HG03354 (cell line): ENCODE measurements at regions not wholly inside any gene's neighbourhood (a gene's known extent, or its start where the extent isn't known, plus 50 kb on each side); places are given as distances from the start of the nearest gene placed in this dataset.

ENCODE experiments used
- ATAC-seq: cut with Tn5 transposase; IDR thresholded peaks from one replicate; pipeline ENCODE4 v1.9.1; 2021; ENCODE audit warnings: mild to moderate bottlenecking; ENCODE audit not compliant: unreplicated experiment, poor library complexity, severe bottlenecking

- no peak for ATAC-seq
Observed at GRCh38 chr20:51196991-51197651, 174.2 kb upstream of the KCNG1 start.

DNA sequence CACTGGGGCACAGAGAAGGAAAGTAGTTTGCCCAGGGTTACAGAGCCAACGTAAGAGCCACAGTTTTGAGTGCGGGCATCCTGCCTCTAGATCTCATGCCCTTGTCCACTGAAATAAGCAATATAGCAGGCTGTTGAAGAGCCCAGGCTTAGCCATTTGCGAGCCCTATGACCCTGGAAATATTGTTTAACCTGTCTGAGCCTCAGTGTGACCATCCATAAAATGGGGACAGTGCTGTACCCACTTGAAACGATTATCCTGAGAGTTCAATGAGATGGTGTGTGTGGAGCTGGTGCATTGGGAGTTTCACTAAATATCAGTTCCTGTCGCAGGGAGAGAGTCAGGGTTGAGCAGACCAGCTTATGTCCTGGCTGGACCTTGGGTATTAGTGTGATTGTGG, 173.1 kb upstream of the KCNG1 start:
- no peak for ATAC-seq

- ATAC-seq: no peak
Observed at GRCh38 chr20:51195419-51195901, 172.6 kb upstream of the KCNG1 start.

DNA sequence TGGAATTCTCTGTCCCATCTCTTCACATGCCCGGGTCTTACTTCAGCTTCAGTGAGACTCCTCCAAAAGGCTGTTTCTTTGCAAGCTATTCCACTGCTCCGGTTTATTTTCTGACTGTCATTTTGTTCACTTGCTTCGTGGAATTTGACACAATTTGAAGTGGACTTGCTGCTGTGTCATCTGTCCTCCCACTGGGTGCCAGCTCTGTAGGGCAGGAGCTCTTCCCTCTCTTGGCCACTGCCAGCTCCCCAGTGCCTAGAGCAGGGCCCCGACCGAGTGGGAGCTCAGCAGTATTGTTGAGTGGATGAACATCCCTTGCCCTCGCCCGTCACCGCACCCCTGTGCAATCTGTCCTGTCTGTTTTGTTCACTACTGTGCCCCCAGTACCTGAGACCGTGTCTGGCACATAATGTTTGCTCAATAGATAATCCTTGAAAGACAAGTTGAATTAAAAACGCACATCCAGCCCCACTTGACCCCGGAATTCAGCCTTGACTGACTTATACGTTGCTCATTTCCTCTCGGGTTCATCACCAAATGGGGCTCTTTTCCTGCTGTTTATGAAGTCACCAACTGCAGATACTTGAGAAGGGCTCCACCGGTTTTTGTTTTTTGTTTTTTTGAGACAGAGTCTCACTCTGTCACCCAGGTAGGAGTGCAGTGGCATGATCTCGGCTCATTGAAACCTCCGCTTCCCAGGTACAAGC, 170.3 kb upstream of the KCNG1 start:
- no peak for ATAC-seq

- no peak for ATAC-seq
Observed at GRCh38 chr20:51190783-51191180, 167.9 kb upstream of the KCNG1 start.

DNA sequence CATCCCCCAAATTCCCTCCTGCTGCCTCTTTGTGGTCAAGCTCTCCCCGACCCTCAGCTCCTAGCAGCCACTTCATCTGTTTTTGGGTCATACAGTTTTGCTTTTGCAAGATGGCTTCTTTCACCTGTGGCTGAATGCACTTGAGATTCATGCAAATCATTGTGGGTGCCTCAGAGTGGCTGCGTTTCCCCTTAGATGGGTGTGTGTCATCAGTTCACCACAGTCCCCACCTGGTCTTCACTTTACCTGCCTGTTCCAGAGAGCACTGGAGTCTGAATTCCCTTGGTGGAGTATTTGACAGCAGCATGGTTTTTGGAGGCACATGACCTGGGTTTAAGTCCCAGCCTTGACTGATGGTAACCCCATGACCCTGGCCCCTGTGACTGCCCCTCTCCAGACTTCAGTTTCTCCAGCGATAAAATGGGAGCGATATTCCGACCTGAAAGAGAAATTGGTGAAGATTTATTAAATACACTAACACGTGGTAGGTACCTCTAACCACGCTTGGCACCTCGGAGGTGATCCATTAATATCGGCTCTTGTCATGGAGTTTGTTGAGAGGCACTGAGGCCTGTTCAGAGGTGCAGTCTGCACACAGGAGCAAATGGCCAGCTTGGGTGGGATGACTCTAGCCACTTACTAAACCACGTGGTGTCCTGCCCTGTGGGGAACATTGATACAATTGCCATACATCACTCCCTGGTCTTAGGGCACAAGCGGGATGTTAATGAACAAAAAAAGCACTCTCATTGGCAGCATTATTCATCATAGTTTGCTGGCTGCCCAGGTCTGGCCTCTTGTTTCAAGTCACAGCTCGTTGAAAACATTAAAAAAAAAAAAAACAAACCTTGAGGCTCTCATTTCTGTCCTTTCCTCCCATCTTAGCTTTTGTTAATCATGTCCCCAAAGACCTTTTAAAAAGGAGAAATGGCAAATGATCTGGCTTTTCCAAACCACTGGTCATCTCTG, 167.2 kb upstream of the KCNG1 start:
- ATAC-seq: no peak

DNA sequence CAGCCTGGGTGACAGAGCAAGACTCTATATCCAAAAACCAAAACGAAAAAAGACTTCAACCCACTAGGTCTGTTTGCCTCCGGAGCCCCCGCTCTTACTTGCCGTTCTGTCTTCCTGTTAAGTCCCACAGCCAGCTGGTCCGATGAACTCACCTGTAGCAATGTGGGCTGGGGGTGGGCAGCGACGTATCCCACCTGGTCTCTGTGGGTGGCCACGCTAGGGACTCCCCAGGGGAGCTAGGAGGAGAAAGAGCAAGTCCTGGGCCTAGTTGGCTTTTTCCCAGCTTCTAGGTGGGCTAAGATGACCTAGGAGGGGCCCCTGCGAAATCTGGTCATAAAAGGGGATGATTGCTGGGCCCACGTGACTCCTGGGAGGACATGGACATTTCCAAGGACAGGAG, 166.0 kb upstream of the KCNG1 start:
- no peak for ATAC-seq

DNA sequence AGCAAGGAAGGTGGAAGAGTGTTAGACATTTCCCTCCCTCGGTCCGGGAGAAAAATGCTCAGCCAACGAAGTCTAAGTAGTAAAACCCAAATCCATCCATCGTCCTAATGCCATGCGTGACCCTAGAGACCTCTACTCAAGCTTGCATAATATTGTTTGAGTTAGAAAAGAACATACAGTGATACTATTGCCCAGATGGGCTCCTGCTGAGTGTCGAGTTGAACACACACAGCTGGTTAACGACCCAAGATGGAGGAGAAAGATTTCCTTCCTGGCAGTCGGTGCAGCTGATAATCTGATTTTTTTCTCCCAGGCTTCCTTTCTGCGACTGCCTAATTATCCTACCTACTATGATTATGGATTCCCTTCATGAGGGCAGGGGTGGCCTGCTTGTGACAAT, 164.4 kb upstream of the KCNG1 start:
- no peak for ATAC-seq

- ATAC-seq: no peak
Observed at GRCh38 chr20:51185861-51186260, 163.0 kb upstream of the KCNG1 start.

DNA sequence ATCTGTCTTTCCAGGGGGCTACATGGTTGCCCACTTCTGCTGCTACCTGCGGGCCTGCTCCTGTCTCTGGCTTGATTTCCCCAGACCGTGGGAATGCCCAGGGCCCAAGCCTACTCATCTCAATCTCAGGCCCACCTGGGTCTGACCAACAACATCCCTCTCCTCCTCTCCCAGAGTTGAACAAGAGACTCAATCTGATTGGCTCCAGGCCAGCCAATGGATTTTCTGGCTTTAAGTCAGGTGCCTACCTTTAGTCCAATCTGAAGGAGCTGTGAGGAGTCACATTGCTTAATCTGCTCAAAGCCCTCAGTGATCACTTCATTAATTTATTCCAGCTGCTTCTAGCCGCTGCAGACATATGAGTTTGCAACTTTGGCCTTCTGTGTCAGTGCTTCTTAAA, 162.4 kb upstream of the KCNG1 start:
- ATAC-seq: no peak

- ATAC-seq: no peak
Observed at GRCh38 chr20:51184289-51184688, 161.4 kb upstream of the KCNG1 start.

GRCh38 chr20:51183451-51183850, 160.5 kb upstream of the KCNG1 start:
- no peak for ATAC-seq

DNA sequence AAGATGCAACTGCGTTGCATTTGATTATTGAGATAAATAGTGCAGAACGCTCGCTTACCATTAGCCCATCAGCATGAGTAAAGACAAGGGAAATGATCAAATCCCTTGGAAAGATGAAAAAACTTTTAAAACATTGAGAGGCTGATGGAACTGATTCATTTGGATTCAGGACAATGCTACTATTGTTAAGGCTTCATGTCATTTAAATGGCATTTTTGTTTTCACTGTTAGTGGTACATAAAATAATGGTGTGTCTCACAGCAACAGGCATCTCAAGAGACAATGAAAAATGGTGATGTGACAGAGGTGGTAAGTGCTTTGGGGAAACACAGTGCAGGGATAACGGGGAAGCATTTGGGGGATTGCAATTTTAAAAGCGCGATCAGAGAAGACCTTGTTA, 159.7 kb upstream of the KCNG1 start:
- ATAC-seq: no peak

DNA sequence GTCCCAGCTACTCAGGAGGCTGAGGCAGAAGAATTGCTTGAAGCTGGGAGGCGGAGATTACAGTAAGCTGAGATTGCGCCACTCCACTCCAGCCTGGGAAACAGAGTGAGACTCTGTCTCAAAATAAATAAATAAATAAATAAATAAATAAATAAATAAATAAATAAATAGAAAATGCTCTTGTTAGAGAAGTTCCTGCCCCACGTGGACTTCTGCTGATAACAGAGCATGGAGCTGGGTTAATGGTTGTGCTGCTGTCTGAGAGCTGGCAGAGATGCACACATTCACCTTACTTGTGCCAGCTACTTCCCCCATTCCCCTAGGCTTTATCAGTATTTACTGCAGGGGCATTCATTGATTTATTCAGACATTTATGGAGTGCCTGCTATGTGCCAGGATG, 155.2 kb upstream of the KCNG1 start:
- no peak for ATAC-seq

DNA sequence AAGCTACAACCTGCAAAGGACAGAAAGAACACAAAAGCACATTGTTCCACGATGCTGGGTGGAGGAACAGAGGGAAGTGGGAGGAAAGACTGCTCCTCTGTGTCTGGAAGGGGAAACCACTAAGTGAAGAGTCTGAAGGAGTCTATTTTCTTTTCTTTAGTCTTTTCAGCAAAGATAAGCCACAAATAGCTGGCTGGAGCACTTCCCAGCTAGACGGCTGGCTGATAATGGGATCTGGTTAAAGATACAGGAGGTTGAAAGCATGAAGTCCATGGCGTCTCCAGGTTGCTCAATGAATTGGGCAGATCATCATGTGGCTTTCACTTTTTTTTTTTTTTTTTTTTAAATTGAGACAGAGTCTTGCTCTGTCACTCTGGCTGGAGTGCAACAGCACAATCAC, 154.0 kb upstream of the KCNG1 start:
- ATAC-seq: no peak

DNA sequence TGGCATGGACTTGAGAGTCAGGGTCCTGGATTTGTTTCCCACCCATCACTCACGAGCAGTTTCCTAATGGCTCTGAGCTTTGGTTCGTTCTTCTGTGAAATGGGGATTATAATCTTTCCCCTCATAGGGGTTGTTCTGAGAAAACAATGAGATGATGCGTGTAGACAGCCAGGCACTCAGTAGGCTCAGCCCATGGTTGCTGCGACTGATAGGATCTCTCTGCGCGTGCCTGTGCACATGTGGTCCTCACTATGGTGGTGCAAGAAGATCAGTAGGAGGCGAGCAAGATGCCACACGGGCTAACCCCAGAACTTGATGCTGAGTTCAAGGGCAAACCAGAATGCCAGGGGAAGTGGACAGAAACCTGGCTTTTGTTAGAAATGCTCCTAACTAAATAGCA, 153.5 kb upstream of the KCNG1 start:
- ATAC-seq: no peak

GRCh38 chr20:51175724-51176123, 152.8 kb upstream of the KCNG1 start:
- ATAC-seq: no peak

GRCh38 chr20:51175156-51175555, 152.2 kb upstream of the KCNG1 start:
- no peak for ATAC-seq

GRCh38 chr20:51174536-51174935, 151.6 kb upstream of the KCNG1 start:
- ATAC-seq: no peak
